ENCODE measurements at regions not wholly inside any gene's neighbourhood (a gene's known extent, or its start where the extent isn't known, plus 50 kb on each side); places are given as distances from the start of the nearest gene placed in this dataset.

DNA sequence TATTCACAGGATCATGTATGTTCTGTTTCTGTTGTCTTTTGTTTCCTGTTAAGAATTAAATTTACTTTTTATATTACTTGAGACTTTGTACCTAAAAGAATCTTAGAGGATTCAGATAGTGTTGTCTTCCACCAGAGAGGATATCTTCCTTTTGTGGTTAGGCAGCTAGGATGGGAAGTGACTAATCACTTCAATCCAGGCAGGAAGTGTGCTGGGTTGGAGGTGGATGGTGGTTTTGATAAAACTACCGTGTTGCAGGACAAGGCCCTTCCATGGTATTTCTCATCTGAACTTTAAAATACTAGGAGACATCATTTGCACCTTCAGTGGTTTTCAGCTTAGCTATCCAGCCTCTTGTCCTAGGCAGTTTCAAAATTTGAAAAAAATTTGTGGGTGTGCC is 728.6 kb upstream of the CDH2 start:
- peaks cover 4% of the 10 kb centered on the region; the same call in 1 of the 2 replicates for H3K9me3 ChIP-seq (ENCODE audit: low read length)
- BruUV-seq (replicated peaks) = no TSS peak
- H3K4me2 ChIP-seq (ENCODE audit: low read depth, low read length) = no peak overlapping the region
- no peaks in the 10 kb centered on the region for H3K27me3 ChIP-seq (ENCODE audit: control insufficient read depth in 1 of 2, insufficient read depth in 2 of 2, low read length in 2 of 2)
- 0% methylated on average over 1 of the region's 1 CpG for WGBS (ENCODE audit: low lambda C conversion rate)
- no peaks in the 10 kb centered on the region for H3K79me2 ChIP-seq (ENCODE audit: insufficient read depth, low read length)
- H3K9ac ChIP-seq (ENCODE audit: insufficient read depth, low read depth, low read length) = no peak overlapping the region
- H4K20me1 ChIP-seq (ENCODE audit: insufficient read depth, low read length) = no peaks in the 10 kb centered on the region
- no peak for ATAC-seq
- CTCF ChIA-PET (ENCODE audit: low intra/inter-chr PET ratio, low total read pairs) = no interaction called here
- no peak for FAIRE-seq
- in situ Hi-C loops (cut with HindIII; ENCODE audit: extremely low pct_ligation_motif_present, low pct_unique_long_range_greater_than_20kb) (no loop called here), intact Hi-C loops (cut with micrococcal nuclease; ENCODE audit: unreplicated experiment) (no loop called here)
- H3K4me3 ChIP-seq (replicated peaks in 1 of 3; ENCODE audit: insufficient read depth in 1 of 3, low read depth in 2 of 3, low read length in 3 of 3) = no peak overlapping the region
- no peak overlapping the region for H2AFZ ChIP-seq (ENCODE audit: low read length)
- H3K36me3 ChIP-seq (replicated peaks in 1 of 2; ENCODE audit: control insufficient read depth in 1 of 2, insufficient read depth in 2 of 2, low read length in 2 of 2) = no peaks in the 10 kb centered on the region
- H3K27ac ChIP-seq (ENCODE audit: extremely low read length, insufficient read depth, low read length) = no peak overlapping the region
- H3K4me1 ChIP-seq (ENCODE audit: insufficient read depth, low read length) = no peaks in the 10 kb centered on the region
- DNase-seq (ENCODE audit: low spot score) = no peak
- POLR2A ChIA-PET = no interaction called here
- TF ChIP-seq, protein P1, sequence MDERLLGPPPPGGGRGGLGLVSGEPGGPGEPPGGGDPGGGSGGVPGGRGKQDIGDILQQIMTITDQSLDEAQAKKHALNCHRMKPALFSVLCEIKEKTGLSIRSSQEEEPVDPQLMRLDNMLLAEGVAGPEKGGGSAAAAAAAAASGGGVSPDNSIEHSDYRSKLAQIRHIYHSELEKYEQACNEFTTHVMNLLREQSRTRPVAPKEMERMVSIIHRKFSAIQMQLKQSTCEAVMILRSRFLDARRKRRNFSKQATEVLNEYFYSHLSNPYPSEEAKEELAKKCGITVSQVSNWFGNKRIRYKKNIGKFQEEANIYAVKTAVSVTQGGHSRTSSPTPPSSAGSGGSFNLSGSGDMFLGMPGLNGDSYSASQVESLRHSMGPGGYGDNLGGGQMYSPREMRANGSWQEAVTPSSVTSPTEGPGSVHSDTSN (CRISPR knock-in tag; IDR thresholded peaks at IDR 0.05) = no peak
- TF ChIP-seq SMAD3 (CRISPR knock-in tag; IDR thresholded peaks at IDR 0.05) (no peak), PHF20 (CRISPR knock-in tag; IDR thresholded peaks at IDR 0.05) (no peak), KLF6 (CRISPR knock-in tag; IDR thresholded peaks at IDR 0.05) (no peak), BHLHE40 (IDR thresholded peaks at IDR 0.05; ENCODE audit: low read length) (no peak), ZNF652 (CRISPR knock-in tag; IDR thresholded peaks at IDR 0.05; ENCODE audit: borderline replicate concordance, low read depth) (no peak), KLF9 (CRISPR knock-in tag; IDR thresholded peaks at IDR 0.05; ENCODE audit: low read depth) (no peak)
- TF ChIP-seq, protein P2, sequence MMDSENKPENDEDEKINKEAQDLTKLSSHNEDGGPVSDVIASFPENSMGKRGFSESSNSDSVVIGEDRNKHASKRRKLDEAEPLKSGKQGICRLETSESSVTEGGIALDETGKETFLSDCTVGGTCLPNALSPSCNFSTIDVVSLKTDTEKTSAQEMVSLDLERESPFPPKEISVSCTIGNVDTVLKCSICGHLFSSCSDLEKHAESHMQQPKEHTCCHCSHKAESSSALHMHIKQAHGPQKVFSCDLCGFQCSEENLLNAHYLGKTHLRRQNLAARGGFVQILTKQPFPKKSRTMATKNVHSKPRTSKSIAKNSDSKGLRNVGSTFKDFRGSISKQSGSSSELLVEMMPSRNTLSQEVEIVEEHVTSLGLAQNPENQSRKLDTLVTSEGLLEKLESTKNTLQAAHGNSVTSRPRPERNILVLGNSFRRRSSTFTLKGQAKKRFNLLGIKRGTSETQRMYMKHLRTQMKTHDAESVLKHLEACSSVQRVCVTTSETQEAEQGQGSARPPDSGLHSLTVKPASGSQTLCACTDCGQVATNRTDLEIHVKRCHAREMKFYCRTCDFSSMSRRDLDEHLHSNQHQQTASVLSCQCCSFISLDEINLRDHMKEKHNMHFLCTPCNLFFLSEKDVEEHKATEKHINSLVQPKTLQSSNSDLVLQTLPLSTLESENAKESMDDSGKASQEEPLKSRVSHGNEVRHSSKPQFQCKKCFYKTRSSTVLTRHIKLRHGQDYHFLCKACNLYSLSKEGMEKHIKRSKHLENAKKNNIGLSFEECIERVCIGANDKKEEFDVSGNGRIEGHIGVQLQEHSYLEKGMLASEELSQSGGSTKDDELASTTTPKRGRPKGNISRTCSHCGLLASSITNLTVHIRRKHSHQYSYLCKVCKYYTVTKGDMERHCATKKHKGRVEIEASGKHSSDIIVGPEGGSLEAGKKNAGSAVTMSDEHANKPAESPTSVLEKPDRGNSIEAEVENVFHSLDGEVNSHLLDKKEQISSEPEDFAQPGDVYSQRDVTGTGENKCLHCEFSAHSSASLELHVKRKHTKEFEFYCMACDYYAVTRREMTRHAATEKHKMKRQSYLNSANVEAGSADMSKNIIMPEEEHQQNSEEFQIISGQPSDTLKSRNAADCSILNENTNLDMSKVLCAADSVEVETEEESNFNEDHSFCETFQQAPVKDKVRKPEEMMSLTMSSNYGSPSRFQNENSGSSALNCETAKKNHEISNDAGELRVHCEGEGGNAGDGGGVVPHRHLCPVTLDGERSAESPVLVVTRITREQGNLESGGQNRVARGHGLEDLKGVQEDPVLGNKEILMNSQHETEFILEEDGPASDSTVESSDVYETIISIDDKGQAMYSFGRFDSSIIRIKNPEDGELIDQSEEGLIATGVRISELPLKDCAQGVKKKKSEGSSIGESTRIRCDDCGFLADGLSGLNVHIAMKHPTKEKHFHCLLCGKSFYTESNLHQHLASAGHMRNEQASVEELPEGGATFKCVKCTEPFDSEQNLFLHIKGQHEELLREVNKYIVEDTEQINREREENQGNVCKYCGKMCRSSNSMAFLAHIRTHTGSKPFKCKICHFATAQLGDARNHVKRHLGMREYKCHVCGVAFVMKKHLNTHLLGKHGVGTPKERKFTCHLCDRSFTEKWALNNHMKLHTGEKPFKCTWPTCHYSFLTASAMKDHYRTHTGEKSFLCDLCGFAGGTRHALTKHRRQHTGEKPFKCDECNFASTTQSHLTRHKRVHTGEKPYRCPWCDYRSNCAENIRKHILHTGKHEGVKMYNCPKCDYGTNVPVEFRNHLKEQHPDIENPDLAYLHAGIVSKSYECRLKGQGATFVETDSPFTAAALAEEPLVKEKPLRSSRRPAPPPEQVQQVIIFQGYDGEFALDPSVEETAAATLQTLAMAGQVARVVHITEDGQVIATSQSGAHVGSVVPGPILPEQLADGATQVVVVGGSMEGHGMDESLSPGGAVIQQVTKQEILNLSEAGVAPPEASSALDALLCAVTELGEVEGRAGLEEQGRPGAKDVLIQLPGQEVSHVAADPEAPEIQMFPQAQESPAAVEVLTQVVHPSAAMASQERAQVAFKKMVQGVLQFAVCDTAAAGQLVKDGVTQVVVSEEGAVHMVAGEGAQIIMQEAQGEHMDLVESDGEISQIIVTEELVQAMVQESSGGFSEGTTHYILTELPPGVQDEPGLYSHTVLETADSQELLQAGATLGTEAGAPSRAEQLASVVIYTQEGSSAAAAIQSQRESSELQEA (CRISPR knock-in tag; IDR thresholded peaks at IDR 0.05; ENCODE audit: not compliant biosample characterization) = no peak
- TF ChIP-seq, protein P3, sequence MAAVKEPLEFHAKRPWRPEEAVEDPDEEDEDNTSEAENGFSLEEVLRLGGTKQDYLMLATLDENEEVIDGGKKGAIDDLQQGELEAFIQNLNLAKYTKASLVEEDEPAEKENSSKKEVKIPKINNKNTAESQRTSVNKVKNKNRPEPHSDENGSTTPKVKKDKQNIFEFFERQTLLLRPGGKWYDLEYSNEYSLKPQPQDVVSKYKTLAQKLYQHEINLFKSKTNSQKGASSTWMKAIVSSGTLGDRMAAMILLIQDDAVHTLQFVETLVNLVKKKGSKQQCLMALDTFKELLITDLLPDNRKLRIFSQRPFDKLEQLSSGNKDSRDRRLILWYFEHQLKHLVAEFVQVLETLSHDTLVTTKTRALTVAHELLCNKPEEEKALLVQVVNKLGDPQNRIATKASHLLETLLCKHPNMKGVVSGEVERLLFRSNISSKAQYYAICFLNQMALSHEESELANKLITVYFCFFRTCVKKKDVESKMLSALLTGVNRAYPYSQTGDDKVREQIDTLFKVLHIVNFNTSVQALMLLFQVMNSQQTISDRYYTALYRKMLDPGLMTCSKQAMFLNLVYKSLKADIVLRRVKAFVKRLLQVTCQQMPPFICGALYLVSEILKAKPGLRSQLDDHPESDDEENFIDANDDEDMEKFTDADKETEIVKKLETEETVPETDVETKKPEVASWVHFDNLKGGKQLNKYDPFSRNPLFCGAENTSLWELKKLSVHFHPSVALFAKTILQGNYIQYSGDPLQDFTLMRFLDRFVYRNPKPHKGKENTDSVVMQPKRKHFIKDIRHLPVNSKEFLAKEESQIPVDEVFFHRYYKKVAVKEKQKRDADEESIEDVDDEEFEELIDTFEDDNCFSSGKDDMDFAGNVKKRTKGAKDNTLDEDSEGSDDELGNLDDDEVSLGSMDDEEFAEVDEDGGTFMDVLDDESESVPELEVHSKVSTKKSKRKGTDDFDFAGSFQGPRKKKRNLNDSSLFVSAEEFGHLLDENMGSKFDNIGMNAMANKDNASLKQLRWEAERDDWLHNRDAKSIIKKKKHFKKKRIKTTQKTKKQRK (IDR thresholded peaks at IDR 0.05; ENCODE audit: low read length) = no peak
- TF ChIP-seq, protein P4, sequence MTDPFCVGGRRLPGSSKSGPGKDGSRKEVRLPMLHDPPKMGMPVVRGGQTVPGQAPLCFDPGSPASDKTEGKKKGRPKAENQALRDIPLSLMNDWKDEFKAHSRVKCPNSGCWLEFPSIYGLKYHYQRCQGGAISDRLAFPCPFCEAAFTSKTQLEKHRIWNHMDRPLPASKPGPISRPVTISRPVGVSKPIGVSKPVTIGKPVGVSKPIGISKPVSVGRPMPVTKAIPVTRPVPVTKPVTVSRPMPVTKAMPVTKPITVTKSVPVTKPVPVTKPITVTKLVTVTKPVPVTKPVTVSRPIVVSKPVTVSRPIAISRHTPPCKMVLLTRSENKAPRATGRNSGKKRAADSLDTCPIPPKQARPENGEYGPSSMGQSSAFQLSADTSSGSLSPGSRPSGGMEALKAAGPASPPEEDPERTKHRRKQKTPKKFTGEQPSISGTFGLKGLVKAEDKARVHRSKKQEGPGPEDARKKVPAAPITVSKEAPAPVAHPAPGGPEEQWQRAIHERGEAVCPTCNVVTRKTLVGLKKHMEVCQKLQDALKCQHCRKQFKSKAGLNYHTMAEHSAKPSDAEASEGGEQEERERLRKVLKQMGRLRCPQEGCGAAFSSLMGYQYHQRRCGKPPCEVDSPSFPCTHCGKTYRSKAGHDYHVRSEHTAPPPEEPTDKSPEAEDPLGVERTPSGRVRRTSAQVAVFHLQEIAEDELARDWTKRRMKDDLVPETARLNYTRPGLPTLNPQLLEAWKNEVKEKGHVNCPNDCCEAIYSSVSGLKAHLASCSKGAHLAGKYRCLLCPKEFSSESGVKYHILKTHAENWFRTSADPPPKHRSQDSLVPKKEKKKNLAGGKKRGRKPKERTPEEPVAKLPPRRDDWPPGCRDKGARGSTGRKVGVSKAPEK (CRISPR knock-in tag; IDR thresholded peaks at IDR 0.05; ENCODE audit: borderline replicate concordance) = no peak
